NCI-H524 (cell line): ENCODE measurements at regions not wholly inside any gene's neighbourhood (a gene's known extent, or its start where the extent isn't known, plus 50 kb on each side); places are given as distances from the start of the nearest gene placed in this dataset.
A peak's percentile ranks its signal among the peaks of the same experiment; 100 is the strongest.
"Not testable (repeated sequence)": the region's sequence is repeated elsewhere in the genome, so short reads cannot be mapped to it uniquely, and the experiment has no call there.

Experiments used
- DNase-seq, 2 experiments: peaks; one replicate each; lab custom pipeline; 2025; lab: John Stamatoyannopoulos, UW

DNA sequence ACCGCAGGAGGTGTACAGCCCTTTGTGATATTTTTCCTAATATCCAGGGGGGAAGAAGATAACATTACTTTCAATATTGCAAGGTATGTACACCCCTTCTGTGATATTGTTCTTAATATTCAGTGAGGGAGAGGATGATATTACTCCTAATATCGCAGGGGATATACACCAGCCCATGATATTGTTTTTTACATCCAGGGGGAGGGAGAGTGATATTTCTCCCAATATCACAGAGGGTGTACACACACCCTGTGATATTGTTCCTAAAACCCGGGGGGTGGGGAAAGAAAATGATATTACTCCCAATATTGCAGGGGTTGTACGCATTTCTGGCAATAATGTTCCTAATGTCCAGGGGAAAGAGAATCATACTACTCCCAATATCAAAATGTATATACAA is 58.0 kb upstream of the SLC25A48 start:
- no peak for DNase-seq

DNA sequence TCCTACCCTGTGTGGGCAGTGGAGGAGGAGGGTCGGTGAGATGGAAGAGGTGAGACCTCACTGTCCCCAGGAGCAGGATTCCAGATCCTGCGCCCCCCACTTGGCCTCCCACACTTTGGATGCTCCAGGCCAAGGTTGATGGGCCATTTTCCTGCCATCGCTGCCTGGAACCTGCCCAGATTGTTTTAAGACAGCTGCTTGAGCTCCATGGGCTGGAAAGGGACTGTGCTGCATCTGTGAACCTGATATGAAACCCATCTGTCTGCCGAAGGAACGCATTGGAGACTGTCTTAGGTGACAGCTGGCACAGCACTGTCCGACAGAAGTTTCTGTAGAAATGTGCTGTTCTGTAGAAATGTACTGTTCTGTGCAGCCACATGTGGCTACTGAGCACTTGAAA is 72.7 kb upstream of the SLC25A48 start:
- DNase-seq: peak; percentile 87 to 90

DNA sequence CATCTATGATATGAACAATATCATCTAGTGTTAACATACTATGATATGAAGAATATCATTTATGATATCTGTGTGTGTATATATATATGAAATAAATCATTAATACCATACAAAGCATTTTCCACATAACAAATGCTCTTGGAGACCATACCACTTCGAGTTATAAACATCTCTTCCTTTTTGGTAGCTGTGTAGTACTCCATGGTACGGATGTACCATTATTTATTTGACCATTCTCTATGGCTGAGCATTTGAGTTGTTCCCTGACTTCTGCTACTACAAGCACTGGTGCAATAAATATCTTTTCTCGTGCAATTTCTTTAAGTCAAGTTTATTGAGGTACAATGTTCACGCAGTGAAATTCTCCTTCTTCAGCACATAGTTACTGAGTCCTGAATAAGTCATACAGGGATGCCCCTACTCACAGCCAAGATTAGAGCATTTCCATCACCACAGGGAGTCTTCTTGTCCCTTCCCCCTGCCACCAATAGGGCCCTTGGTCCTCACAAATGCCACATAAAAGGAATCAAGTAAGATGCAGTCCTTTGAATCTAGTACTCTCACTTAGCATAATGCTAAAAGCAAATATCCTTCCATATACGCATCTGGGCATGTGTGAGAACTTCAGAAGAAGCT is 75.2 kb upstream of the SLC25A48 start:
- no peak for DNase-seq

DNA sequence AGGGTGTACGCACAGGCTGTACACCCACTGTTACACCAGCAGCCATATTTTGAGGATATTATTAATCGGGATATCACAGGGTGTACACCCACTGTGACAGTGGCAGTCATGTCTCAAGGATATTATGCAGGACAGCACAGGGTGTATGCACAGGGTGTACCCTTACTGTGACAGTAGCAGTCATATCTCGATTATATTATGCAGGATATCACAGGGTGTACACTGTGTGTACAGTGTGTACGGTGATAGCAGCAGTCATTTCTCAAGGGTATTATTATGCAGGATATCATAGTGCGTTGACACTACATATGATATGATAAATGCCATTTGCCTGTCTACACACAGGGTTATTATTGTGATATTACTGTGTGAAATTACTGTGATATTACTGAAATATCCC is 80.5 kb upstream of the SLC25A48 start:
- no peak for DNase-seq

DNA sequence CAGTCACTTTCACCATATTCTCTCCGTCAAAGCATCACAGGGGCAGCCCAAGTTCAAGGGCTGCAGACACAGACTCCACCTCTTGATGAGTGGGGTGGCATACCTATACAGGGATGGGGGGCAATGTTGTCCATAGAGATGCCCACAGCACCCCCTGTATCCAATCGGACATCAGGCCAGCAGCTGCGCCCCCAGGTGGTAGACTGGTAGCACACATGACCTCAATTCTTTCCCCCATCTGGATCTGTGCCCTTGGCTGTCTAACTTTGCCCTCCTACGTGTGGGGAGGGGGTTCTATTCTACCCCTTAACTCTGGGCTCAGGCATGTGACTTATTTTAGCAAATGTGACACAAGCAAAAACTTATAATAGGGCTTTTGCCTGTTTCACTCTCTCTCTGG is 84.0 kb upstream of the SLC25A48 start:
- no peak for DNase-seq

DNA sequence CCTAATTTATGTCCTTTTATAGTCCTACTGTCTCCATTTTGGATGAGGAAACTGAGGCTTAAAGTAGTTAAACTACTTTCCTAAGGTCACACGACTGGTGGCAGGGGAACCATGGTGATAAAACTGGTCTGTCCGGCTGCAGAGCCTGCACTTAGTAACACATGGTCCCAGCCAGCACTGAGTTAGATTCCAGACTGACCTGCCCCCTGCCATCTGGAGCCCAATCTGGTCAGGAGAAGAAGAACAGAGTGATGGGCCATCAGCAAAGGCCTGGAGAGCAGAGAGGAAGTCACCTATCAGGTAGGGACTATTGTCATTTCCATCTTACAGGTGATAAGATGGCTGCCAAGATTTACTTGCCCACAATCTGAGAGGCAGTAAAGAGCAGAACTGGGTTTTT is 86.6 kb upstream of the SLC25A48 start:
- DNase-seq: peak; percentile 53 to 63

DNA sequence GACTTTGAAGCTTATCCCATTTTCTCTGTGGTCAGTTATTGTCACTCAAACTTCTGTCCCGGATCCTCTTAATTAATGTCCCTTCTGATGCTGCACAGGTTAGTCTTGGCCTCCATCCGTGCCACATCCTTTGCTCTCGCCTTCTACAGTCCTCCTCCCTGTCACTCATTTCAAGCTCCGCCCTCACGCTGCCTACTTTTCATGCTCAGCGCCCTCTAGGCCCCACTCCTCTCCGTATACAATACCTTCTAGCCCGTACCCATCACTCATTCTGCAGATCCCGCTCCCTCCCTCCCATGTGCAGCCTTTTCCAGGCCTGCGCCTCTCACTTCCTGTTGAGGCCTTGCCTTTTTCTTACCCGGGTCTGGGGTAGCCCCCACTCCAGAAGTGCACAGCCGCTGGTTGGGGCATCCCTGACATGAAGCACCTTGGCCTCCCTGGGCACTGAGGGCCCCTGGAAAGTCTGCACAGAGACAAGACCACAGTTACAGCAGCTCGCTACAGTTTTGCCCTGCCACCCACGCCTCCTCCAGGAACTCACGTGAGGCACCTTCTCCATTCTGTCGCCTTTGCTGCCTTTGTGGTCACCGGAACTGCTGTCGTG is 88.5 kb upstream of the SLC25A48 start:
- DNase-seq: no peak

GRCh38 chr5:135743705-135744411 is 90.6 kb upstream of the SLC25A48 start:
- no peak for DNase-seq

GRCh38 chr5:135743181-135743580 is 91.3 kb upstream of the SLC25A48 start:
- DNase-seq: no peak

- not testable (repeated sequence) for DNase-seq
These were observed 92.2 kb upstream of the SLC25A48 start for GRCh38 chr5:135742240-135742639.

DNA sequence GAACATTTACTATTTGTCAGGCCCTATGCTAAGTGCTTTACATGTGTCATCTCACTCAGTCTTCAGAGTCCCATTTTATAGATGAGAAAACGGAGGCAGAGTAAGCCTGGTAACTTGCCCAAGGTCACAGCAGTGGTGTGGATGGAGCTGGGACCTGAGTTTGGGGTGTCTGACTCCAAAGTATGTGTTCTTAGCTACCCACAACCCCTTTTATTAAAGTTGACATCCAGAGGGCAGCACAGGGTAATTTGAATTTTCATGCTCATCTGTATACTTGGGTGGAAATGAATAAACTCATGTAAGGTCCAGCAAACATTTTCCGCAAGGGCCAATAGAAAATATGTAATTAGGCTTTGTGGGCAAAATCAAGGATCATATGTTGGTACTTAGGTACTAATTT is 93.4 kb upstream of the SLC25A48 start:
- peak in 1 of 2 experiments; percentile 22 for DNase-seq

DNA sequence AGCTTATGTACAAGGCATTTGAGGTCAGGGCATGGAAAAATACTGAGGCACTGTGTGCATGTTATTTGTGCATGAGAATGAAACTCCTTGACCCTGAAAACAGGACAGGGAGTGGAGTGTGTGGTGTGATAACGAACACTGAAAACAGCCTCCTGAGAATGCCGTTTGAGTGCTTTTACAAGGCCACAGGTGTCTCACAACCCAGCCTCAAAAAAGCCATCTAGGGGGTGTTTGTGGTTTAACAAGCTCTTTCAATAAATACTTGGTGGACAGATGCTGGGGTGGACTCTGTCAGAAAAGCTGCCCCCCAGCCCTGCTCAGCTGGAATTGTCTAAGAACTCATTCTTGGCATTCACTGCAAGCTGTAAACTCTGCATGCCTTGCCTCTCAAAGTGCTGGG is 94.0 kb upstream of the SLC25A48 start:
- no peak for DNase-seq

- no peak for DNase-seq
These were observed 95.0 kb upstream of the SLC25A48 start for GRCh38 chr5:135739383-135739981.

DNA sequence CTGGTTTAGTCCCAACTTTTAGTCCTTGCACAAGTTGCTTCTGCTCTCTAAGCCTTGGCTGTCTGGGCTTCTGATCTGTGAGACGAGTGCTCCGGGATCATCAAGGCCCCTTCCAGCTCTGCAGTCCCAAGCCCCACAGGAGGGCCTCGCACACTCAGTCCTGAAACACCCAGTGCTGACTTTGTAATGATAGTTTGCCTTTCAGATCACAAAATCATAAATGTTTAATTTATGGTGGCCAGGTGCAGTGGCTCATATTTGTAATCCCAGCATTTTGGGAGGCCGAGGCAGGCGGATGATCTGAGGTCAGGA is 95.9 kb upstream of the SLC25A48 start:
- DNase-seq: no peak

- peak; percentile 10 to 62 for DNase-seq
These were observed 96.5 kb upstream of the SLC25A48 start for GRCh38 chr5:135737701-135738563.

GRCh38 chr5:135736952-135737351 is 97.5 kb upstream of the SLC25A48 start:
- DNase-seq: not testable (repeated sequence)

DNA sequence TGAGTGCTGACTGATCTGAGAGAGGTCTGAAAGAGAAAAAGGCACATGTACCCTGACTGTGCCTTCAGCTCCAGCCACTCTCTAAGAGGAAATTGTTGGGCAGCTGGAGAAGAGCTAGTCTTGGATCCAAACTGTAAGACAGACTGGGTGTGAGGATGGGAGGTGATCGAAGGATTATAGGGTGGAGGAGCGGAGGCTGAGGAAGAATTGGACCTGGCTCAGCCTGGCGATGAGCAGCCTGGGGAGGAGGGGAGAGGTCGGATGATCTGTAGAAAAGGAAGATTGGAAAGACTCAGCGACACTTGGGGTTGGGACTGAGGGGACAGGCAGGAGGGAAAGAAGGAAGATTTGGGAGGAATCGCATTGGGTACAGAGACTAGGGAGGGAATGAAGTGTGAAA is 98.6 kb upstream of the SLC25A48 start:
- DNase-seq: no peak

DNA sequence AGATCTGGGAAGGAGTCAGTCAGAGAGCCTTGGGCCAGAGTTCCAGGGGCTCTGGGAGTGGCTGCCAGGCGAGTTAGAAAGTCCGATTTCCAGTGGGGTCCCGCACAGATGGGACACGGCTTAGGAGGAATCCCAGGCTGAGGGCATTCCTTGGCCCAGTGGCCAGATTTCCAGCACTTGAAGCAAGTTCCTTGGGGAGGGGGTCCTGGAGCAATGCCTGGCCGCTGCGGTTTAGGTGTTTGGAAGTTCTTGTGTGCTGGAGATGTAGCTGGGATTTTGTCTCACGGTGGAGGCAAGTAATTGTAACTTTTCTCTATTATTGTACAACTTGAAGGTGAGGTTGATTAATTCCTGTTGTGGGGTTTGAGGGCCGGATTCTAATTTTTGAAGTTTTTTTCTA is 99.5 kb upstream of the SLC25A48 start:
- not testable (repeated sequence) for DNase-seq

DNA sequence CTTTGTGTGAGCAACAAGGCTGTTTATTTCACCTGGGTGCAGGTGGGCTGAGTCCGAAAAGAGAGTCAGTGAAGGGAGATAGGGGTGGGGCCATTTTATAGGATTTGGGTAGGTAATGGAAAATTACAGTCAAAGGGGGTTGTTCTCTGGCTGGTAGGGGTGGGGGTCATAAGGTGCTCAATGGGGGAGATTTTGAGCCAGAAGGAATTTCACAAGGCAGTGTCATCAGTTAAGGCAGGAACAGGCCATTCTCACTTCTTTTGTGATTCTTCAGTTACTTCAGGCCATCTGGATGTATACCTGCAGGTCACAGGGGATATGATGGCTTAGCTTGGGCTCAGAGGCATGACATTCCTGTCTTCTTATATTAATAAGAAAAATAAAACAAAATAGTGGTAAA is 103.4 kb upstream of the SLC25A48 start:
- not testable (repeated sequence) for DNase-seq

GRCh38 chr5:135730161-135730560 is 104.3 kb upstream of the SLC25A48 start:
- not testable (repeated sequence) for DNase-seq

DNA sequence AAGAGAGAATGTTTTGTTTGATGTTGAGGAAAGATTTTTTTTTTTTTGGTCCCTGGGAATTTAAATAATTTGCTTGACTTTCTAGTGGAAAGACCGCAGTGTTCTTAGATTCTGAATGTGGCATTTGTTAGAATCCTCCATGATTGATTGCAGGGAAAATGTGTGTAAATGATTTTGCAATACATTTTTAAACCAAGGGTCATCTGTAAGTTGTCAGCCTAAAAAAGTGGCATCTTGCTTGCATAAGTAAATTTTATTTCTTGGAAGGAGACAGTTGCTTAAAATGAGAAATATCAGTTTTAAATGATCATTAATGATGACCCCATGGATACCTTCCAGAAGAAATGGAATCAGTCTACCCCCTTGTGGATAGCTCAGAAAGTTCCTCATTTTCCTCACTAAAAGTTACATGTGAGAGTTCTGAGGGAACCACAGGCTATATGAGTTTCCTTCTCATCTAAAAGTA is 105.1 kb upstream of the SLC25A48 start:
- DNase-seq: peak in 1 of 2 experiments; percentile 35

GRCh38 chr5:135724617-135725016 is 109.8 kb upstream of the SLC25A48 start:
- no peak for DNase-seq
